HL-60 (cell line): ENCODE measurements at regions not wholly inside any gene's neighbourhood (a gene's known extent, or its start where the extent isn't known, plus 50 kb on each side); places are given as distances from the start of the nearest gene placed in this dataset.

Experiments used
- DNase-seq, 2 experiments: peaks; one replicate each; pipeline ENCODE4 v3.0.0-alpha.2; 2010 to 2020; ENCODE audit warnings: low read depth in 1 of 2, low spot score in 1 of 2
- H3K27ac ChIP-seq: fragments of 250-450 bp; sonication (Bioruptor Pico); replicated peaks from 2 replicates; pipeline ENCODE4 v1.5.1; 2020; ENCODE audit warnings: mild to moderate bottlenecking, moderate library complexity
- H3K27me3 ChIP-seq: fragments of 250-450 bp; sonication (Bioruptor Pico); 2 replicates; pipeline ENCODE4 v1.5.1; 2021; ENCODE audit warnings: mild to moderate bottlenecking, moderate library complexity; ENCODE audit not compliant: insufficient read depth, poor library complexity, severe bottlenecking
- H3K4me3 ChIP-seq: replicated peaks from 2 replicates; pipeline ENCODE4 v1.5.1; 2011; ENCODE audit warnings: mild to moderate bottlenecking, control low read depth, low read length; ENCODE audit not compliant: insufficient read depth
- GABPA ChIP-seq: IDR thresholded peaks from 2 replicates; pipeline ENCODE4 v1.6.1; 2012; ENCODE audit warnings: low read depth
- POLR2AphosphoS5 ChIP-seq: IDR thresholded peaks from 2 replicates; pipeline ENCODE4 v1.6.1; 2012; ENCODE audit warnings: low read depth
- SPI1 ChIP-seq: IDR thresholded peaks from 2 replicates; pipeline ENCODE4 v1.6.1; 2012; ENCODE audit warnings: low read depth, mild to moderate bottlenecking, borderline replicate concordance
- TF ChIP-seq, protein P1 (sequence below): IDR thresholded peaks from 2 replicates; pipeline ENCODE4 v1.6.1; 2012; ENCODE audit warnings: low read depth; ENCODE audit not compliant: insufficient replicate concordance
- TF ChIP-seq, protein P2 (sequence below): IDR thresholded peaks from one replicate; pipeline ENCODE4 v1.5.1; 2011; ENCODE audit warnings: low read length, control low read depth, inconsistent platforms; ENCODE audit not compliant: insufficient read depth

DNA sequence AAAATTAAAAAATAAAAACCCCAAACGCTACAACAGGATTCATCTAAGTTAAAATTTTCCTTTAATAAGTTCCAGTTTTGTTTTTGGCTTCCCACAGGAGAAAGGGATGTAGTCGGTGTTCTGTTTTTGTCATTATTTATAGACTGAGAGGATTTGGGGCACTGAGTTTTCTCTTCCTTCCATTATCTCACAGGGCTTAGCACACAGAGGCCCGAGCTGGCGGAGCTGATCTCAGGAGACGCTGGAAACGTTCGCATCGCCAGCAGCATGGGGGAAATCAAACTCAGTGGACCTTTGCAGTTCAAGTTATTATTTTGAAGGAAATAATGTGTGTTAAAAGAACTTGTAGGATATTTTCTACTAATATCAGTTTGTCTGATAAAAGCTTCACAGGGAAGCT lies 669.7 kb upstream of the SALL3 start:
- Histone ChIP-seq H3K27ac (no peak overlapping the region), H3K27me3 (peaks cover 3% of the 10 kb centered on the region), H3K4me3 (no peak overlapping the region)
- no peak for TF ChIP-seq POLR2AphosphoS5
- no peak for TF ChIP-seq GABPA
- TF ChIP-seq, protein P1, sequence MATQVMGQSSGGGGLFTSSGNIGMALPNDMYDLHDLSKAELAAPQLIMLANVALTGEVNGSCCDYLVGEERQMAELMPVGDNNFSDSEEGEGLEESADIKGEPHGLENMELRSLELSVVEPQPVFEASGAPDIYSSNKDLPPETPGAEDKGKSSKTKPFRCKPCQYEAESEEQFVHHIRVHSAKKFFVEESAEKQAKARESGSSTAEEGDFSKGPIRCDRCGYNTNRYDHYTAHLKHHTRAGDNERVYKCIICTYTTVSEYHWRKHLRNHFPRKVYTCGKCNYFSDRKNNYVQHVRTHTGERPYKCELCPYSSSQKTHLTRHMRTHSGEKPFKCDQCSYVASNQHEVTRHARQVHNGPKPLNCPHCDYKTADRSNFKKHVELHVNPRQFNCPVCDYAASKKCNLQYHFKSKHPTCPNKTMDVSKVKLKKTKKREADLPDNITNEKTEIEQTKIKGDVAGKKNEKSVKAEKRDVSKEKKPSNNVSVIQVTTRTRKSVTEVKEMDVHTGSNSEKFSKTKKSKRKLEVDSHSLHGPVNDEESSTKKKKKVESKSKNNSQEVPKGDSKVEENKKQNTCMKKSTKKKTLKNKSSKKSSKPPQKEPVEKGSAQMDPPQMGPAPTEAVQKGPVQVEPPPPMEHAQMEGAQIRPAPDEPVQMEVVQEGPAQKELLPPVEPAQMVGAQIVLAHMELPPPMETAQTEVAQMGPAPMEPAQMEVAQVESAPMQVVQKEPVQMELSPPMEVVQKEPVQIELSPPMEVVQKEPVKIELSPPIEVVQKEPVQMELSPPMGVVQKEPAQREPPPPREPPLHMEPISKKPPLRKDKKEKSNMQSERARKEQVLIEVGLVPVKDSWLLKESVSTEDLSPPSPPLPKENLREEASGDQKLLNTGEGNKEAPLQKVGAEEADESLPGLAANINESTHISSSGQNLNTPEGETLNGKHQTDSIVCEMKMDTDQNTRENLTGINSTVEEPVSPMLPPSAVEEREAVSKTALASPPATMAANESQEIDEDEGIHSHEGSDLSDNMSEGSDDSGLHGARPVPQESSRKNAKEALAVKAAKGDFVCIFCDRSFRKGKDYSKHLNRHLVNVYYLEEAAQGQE = no peak
- TF ChIP-seq, protein P2, sequence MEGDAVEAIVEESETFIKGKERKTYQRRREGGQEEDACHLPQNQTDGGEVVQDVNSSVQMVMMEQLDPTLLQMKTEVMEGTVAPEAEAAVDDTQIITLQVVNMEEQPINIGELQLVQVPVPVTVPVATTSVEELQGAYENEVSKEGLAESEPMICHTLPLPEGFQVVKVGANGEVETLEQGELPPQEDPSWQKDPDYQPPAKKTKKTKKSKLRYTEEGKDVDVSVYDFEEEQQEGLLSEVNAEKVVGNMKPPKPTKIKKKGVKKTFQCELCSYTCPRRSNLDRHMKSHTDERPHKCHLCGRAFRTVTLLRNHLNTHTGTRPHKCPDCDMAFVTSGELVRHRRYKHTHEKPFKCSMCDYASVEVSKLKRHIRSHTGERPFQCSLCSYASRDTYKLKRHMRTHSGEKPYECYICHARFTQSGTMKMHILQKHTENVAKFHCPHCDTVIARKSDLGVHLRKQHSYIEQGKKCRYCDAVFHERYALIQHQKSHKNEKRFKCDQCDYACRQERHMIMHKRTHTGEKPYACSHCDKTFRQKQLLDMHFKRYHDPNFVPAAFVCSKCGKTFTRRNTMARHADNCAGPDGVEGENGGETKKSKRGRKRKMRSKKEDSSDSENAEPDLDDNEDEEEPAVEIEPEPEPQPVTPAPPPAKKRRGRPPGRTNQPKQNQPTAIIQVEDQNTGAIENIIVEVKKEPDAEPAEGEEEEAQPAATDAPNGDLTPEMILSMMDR = no peak
- no peak for TF ChIP-seq SPI1
- no peak for DNase-seq

DNA sequence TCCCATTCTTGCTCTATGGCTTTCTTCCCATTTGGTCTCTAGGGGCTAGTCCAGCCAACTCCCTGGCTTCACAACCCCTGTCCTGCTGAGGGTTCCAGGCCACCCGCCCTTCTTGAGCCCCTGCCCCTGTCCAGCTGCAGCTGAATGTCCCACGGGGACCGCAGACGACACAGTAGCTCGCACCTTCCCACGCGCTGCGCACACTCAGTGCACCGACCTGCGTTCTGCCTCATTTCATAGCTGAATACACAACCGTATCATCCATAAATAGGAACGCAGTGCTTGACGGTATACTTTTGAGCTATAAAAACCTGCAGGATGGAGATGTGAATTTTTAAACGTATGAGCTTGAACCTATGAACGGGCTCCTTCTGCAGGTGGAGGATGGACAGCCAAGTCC lies 660.4 kb upstream of the SALL3 start:
- H3K27me3 ChIP-seq = peaks cover 2% of the 10 kb centered on the region
- no peak for TF ChIP-seq SPI1
- TF ChIP-seq GABPA = no peak
- TF ChIP-seq, protein P1 = no peak
- TF ChIP-seq, protein P2 = no peak
- no peak for TF ChIP-seq POLR2AphosphoS5
- H3K4me3 ChIP-seq = no peak overlapping the region

DNA sequence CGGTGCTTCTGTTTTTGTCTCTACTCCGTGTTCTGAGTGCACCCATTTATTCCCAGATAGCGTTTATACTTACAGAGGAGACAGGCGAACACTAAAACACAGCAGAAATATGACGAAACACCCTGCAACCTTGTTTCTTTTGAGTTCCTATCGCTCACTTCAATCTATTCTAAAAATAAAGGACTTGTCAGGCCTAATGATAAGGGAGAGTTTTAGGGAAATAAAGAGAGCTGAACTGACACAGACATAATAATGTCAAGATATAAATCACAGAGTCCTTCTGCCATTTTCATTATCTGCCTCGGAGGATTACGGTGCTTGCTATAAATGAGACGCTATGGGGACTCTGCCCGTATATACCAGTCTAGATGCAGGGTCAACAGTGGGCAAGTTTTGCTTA lies 659.7 kb upstream of the SALL3 start:
- Histone ChIP-seq H3K27ac (no peak overlapping the region), H3K4me3 (no peak overlapping the region), H3K27me3 (peaks cover 2% of the 10 kb centered on the region)
- TF ChIP-seq, protein P2 = no peak
- TF ChIP-seq, protein P1 = no peak
- TF ChIP-seq POLR2AphosphoS5 = no peak
- TF ChIP-seq SPI1 = no peak
- no peak for DNase-seq

More for the DNA sequence above, 660.4 kb upstream of the SALL3 start:
- H3K27ac ChIP-seq = no peak overlapping the region
- no peak for DNase-seq
